PFSK-1 (cell line): ENCODE measurements at regions not wholly inside any gene's neighbourhood (a gene's known extent, or its start where the extent isn't known, plus 50 kb on each side); places are given as distances from the start of the nearest gene placed in this dataset.

ENCODE experiments used
- FOXP2 ChIP-seq: optimal IDR thresholded peaks from 2 replicates; pipeline ENCODE3; 2011; ENCODE audit warnings: borderline replicate concordance, control low read depth, inconsistent platforms; ENCODE audit not compliant: insufficient read depth; ENCODE audit errors: extremely low read length, extremely low read depth
- POLR2AphosphoS5 ChIP-seq: IDR thresholded peaks from 2 replicates; pipeline ENCODE4 v1.6.1; 2012; ENCODE audit warnings: low read depth, mild to moderate bottlenecking, control low read depth, low read length, moderate library complexity
- SIN3A ChIP-seq: IDR thresholded peaks from 2 replicates; pipeline ENCODE4 v1.6.1; 2012; ENCODE audit warnings: mild to moderate bottlenecking, low read length, moderate library complexity, borderline replicate concordance; ENCODE audit not compliant: insufficient read depth
- TAF1 ChIP-seq: IDR thresholded peaks from 2 replicates; pipeline ENCODE4 v1.6.1; 2012; ENCODE audit warnings: low read length, control low read depth, borderline replicate concordance; ENCODE audit not compliant: insufficient read depth
- TF ChIP-seq, protein P1 (sequence below), 2 experiments: IDR thresholded peaks; 2 replicates each; pipeline versions ENCODE4 v1.6.1 to v1.8.0; 2011 to 2012; ENCODE audit warnings: low read depth in 2 of 2, low read length in 2 of 2, control low read depth in 1 of 2, inconsistent platforms in 1 of 2, mild to moderate bottlenecking in 1 of 2, moderate library complexity in 1 of 2; ENCODE audit not compliant: insufficient read depth in 1 of 2

DNA sequence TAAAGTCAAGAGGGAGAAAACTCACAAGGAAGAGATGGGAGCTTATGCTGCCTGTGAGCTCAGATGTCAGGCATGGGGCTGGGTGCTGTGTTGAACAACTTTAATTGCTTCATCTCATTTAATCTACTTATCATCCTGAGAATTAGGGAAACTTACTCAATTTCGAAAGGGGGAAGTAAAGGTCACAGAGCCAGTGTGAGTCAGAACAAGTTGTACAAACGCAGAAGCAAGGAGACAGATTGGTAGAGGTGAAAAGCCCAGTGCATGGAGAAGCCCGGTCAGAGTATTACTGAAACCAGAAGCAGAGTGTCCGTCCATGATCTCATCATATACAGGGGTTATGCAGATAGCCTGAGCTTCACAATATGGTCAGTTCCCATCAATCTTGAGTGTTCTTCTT lies 281.1 kb upstream of the POU3F3 start:
- TF ChIP-seq SIN3A (no peak), POLR2AphosphoS5 (no peak), FOXP2 (no peak)
- TF ChIP-seq, protein P1, sequence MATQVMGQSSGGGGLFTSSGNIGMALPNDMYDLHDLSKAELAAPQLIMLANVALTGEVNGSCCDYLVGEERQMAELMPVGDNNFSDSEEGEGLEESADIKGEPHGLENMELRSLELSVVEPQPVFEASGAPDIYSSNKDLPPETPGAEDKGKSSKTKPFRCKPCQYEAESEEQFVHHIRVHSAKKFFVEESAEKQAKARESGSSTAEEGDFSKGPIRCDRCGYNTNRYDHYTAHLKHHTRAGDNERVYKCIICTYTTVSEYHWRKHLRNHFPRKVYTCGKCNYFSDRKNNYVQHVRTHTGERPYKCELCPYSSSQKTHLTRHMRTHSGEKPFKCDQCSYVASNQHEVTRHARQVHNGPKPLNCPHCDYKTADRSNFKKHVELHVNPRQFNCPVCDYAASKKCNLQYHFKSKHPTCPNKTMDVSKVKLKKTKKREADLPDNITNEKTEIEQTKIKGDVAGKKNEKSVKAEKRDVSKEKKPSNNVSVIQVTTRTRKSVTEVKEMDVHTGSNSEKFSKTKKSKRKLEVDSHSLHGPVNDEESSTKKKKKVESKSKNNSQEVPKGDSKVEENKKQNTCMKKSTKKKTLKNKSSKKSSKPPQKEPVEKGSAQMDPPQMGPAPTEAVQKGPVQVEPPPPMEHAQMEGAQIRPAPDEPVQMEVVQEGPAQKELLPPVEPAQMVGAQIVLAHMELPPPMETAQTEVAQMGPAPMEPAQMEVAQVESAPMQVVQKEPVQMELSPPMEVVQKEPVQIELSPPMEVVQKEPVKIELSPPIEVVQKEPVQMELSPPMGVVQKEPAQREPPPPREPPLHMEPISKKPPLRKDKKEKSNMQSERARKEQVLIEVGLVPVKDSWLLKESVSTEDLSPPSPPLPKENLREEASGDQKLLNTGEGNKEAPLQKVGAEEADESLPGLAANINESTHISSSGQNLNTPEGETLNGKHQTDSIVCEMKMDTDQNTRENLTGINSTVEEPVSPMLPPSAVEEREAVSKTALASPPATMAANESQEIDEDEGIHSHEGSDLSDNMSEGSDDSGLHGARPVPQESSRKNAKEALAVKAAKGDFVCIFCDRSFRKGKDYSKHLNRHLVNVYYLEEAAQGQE (IDR thresholded peaks at IDR 0.05; ENCODE audit: insufficient read depth in 1 of 2, low read depth in 2 of 2, low read length in 2 of 2), result no peak

GRCh38 chr2:104574367-104574766 lies 279.5 kb upstream of the POU3F3 start:
- TF ChIP-seq SIN3A (no peak), TAF1 (no peak), FOXP2 (no peak), POLR2AphosphoS5 (no peak)
- TF ChIP-seq, protein P1 (IDR thresholded peaks at IDR 0.05; ENCODE audit: insufficient read depth in 1 of 2, low read depth in 2 of 2, low read length in 2 of 2), result no peak

GRCh38 chr2:104577143-104577542 lies 276.8 kb upstream of the POU3F3 start:
- TF ChIP-seq, protein P1 (IDR thresholded peaks at IDR 0.05; ENCODE audit: insufficient read depth in 1 of 2, low read depth in 2 of 2, low read length in 2 of 2), result no peak
- TF ChIP-seq TAF1, result no peak
- TF ChIP-seq SIN3A, result no peak
- no peak for TF ChIP-seq FOXP2
- no peak for TF ChIP-seq POLR2AphosphoS5

DNA sequence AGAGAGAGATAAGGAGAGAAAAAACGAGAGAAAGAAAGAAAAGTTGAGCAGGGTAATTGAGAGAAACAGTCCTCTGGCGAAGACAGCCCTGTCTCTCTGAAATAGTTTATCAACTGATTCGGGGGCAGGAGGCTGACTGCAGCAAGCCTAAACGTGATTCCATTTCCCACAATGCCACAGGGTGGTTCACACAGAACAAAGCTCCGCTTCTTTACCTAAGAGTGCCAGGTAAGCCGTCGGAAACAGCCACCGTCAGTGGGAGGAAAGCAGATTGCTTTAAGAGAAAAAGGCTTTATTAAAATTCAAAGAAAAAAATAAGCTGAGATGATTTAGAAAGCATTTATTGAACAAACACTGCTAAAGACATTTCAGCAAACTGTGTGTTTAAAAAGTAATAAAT lies 271.4 kb upstream of the POU3F3 start:
- TF ChIP-seq SIN3A, result no peak
- TF ChIP-seq FOXP2, result no peak
- TF ChIP-seq, protein P1 (IDR thresholded peaks at IDR 0.05; ENCODE audit: insufficient read depth in 1 of 2, low read depth in 2 of 2, low read length in 2 of 2), result no peak
- no peak for TF ChIP-seq POLR2AphosphoS5

DNA sequence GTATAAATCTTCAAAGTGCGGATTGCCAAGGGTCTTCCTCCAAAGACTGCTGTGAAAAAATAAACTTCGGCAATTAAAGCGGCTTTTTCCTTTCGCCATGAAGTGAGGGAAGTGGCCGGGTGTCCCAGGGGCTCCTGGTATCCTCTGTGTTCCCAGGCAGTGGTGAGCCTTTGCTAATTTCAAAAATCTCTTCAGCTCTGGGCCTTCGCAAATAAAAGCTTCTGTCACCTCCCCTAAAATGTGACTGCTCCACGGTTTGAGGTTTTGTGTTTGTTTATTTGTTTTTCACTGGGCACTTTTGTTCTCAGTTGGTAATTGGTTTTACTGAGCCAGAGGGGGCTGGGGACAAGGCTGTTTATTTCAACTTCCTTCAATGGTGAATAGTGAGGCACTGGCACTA lies 270.1 kb upstream of the POU3F3 start:
- TF ChIP-seq FOXP2 (no peak), SIN3A (no peak), POLR2AphosphoS5 (no peak), TAF1 (no peak)
- TF ChIP-seq, protein P1 (IDR thresholded peaks at IDR 0.05; ENCODE audit: insufficient read depth in 1 of 2, low read depth in 2 of 2, low read length in 2 of 2), result no peak
